Peyer's patch (tissue), 4 donors: ENCODE measurements at regions not wholly inside any gene's neighbourhood (a gene's known extent, or its start where the extent isn't known, plus 50 kb on each side); places are given as distances from the start of the nearest gene placed in this dataset.

ENCODE experiments used
- DNase-seq, 3 donors: peaks; one replicate each; pipeline ENCODE4 v3.0.0-alpha.2; 2017 to 2019
- H3K27ac ChIP-seq, 4 donors: fragments of 200-600 bp; sonication (generic); one replicate each; pipeline ENCODE4 v1.5.1; 2016 to 2019
- H3K27me3 ChIP-seq, 2 donors: fragments of 200-600 bp; sonication (generic); one replicate each; pipeline ENCODE4 v1.5.1; 2019
- H3K36me3 ChIP-seq, 3 donors: fragments of 200-600 bp; sonication (generic); one replicate each; pipeline ENCODE4 v1.5.1; 2016 to 2019
- H3K4me1 ChIP-seq, 4 donors: fragments of 200-600 bp; sonication (generic); one replicate each; pipeline ENCODE4 v1.5.1; 2016 to 2019
- H3K4me3 ChIP-seq, 4 donors: fragments of 200-600 bp; sonication (generic); 1 replicate in 3 of 4; 2 replicates in 1 of 4; pipeline ENCODE4 v1.5.1; 2016 to 2019; ENCODE audit warnings: mild to moderate bottlenecking in 1 of 4
- H3K9me3 ChIP-seq, 4 donors: fragments of 200-600 bp; sonication (generic); one replicate each; pipeline ENCODE4 v1.5.1; 2016 to 2019; ENCODE audit warnings: mild to moderate bottlenecking in 1 of 4
- POLR2A ChIP-seq, 2 donors: fragments of 450-650 bp; IDR thresholded peaks; one replicate each; pipeline ENCODE4 v1.5.1; 2017; ENCODE audit warnings: antibody characterized with exemption in 2 of 2, mild to moderate bottlenecking in 2 of 2, moderate library complexity in 2 of 2
- TF ChIP-seq, protein P1 (sequence below), 6 experiments: fragments of 450-650 bp in 4 of 6; fragments of 200-600 bp in 2 of 6; sonication (generic) in 1 of 6; IDR thresholded peaks; one replicate each; pipeline ENCODE4 v1.5.1; 2017 to 2019; ENCODE audit warnings: antibody characterized with exemption in 6 of 6, mild to moderate bottlenecking in 3 of 6, moderate library complexity in 1 of 6

DNA sequence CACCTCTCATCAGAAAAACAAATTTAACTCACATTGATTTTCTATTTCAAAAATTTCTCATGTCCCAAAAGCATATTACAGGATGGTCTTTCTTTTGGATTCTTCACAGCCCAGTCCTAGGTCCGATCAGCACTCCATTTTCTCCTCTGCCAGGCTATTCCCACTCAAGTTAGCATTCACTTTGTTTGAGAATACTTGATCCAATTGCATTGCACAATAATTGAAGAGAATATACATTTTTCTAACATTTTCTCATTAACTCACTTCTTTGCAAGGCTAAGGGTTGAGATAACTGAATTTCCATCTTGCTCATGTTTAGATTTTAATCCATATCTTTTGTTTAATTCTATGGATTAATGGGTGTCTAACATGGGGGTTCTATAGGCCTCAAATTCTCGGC lies 716.1 kb downstream of the QKI start:
- Histone ChIP-seq H3K27me3 (no peaks in the 10 kb centered on the region), H3K9me3 (peaks cover 0 to 8% (median 0%) of the 10 kb centered on the region in 4 donors), H3K36me3 (no peaks in the 10 kb centered on the region), H3K4me3 (no peak overlapping the region), H3K4me1 (no peaks in the 10 kb centered on the region), H3K27ac (no peak overlapping the region)
- TF ChIP-seq, protein P1, sequence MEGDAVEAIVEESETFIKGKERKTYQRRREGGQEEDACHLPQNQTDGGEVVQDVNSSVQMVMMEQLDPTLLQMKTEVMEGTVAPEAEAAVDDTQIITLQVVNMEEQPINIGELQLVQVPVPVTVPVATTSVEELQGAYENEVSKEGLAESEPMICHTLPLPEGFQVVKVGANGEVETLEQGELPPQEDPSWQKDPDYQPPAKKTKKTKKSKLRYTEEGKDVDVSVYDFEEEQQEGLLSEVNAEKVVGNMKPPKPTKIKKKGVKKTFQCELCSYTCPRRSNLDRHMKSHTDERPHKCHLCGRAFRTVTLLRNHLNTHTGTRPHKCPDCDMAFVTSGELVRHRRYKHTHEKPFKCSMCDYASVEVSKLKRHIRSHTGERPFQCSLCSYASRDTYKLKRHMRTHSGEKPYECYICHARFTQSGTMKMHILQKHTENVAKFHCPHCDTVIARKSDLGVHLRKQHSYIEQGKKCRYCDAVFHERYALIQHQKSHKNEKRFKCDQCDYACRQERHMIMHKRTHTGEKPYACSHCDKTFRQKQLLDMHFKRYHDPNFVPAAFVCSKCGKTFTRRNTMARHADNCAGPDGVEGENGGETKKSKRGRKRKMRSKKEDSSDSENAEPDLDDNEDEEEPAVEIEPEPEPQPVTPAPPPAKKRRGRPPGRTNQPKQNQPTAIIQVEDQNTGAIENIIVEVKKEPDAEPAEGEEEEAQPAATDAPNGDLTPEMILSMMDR (IDR thresholded peaks at IDR 0.05) = no peak
- TF ChIP-seq POLR2A (IDR thresholded peaks at IDR 0.05) = no peak
- DNase-seq = no peak

DNA sequence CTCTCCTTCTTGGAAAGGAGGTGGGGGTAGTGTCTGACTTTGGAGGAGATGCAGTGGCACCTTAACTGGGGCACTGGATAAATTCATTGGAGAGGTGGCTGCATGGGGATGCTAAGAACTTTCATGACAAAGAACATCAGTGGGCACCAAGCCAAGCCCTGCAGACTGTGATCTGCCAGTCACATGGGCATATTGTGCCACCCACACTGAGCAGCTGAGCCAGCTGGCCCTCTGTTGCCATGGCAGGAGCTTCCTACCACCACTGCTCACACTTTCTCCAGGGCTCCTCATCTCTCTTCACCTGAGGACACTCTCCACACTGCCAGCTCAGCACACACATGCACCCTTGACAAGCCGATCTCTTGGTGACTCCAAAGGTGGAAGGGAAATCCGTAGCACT lies 715.6 kb downstream of the QKI start:
- no peak overlapping the region for H3K4me3 ChIP-seq
- no peak for DNase-seq
- no peaks in the 10 kb centered on the region for H3K36me3 ChIP-seq
- no peaks in the 10 kb centered on the region for H3K4me1 ChIP-seq
- H3K27ac ChIP-seq = no peak overlapping the region
- TF ChIP-seq, protein P1 (IDR thresholded peaks at IDR 0.05) = no peak
- TF ChIP-seq POLR2A (IDR thresholded peaks at IDR 0.05) = no peak
- H3K27me3 ChIP-seq = no peaks in the 10 kb centered on the region
- H3K9me3 ChIP-seq = peaks cover 0 to 6% (median 0%) of the 10 kb centered on the region in 4 donors

- H3K36me3 ChIP-seq = no peaks in the 10 kb centered on the region
- no peak overlapping the region for H3K4me3 ChIP-seq
- no peak for DNase-seq
- TF ChIP-seq, protein P1 (IDR thresholded peaks at IDR 0.05) = no peak
- TF ChIP-seq POLR2A (IDR thresholded peaks at IDR 0.05) = no peak
- no peaks in the 10 kb centered on the region for H3K27me3 ChIP-seq
- no peak overlapping the region for H3K27ac ChIP-seq
- H3K4me1 ChIP-seq = no peaks in the 10 kb centered on the region
- H3K9me3 ChIP-seq = peaks cover 0 to 3% (median 0%) of the 10 kb centered on the region in 4 donors
Measured at GRCh38 chr6:164129218-164129617, 714.7 kb downstream of the QKI start.

- TF ChIP-seq, protein P1 (IDR thresholded peaks at IDR 0.05) = no peak
- TF ChIP-seq POLR2A (IDR thresholded peaks at IDR 0.05) = no peak
- no peak for DNase-seq
- no peak overlapping the region for H3K4me3 ChIP-seq
- H3K36me3 ChIP-seq = no peaks in the 10 kb centered on the region
- no peaks in the 10 kb centered on the region for H3K27me3 ChIP-seq
- no peaks in the 10 kb centered on the region for H3K4me1 ChIP-seq
- H3K27ac ChIP-seq = no peak overlapping the region
- peaks cover 0 to under 1% (median 0%) of the 10 kb centered on the region in 4 donors for H3K9me3 ChIP-seq
Measured at GRCh38 chr6:164128101-164128500, 713.6 kb downstream of the QKI start.

DNA sequence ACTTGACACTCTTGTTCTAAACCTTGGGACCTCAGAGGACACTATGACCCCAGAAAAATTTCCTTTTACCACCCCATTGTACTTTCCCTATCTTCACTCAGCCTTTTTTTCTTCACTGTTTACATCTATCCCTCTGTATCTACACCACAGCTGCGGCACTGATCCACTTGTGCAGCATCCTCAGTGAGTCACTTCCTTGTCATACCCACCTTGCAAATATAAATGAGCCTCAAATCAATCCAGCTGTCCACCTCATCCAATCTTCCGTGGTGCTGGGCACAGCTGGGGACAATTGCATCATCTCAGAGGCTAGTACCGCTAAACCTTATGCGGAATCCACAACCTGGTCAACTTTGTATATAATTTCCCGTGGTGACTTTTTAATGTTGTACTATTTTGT lies 710.5 kb downstream of the QKI start:
- Histone ChIP-seq H3K4me1 (no peaks in the 10 kb centered on the region), H3K27ac (no peak overlapping the region), H3K9me3 (no peaks in the 10 kb centered on the region), H3K36me3 (no peaks in the 10 kb centered on the region), H3K27me3 (no peaks in the 10 kb centered on the region), H3K4me3 (no peak overlapping the region)
- no peak for TF ChIP-seq POLR2A (IDR thresholded peaks at IDR 0.05)
- TF ChIP-seq, protein P1 (IDR thresholded peaks at IDR 0.05) = no peak
- DNase-seq = no peak

GRCh38 chr6:164124473-164124872 lies 710.0 kb downstream of the QKI start:
- Histone ChIP-seq H3K9me3 (no peaks in the 10 kb centered on the region), H3K27ac (no peak overlapping the region), H3K4me3 (no peak overlapping the region), H3K27me3 (no peaks in the 10 kb centered on the region), H3K4me1 (no peaks in the 10 kb centered on the region), H3K36me3 (no peaks in the 10 kb centered on the region)
- TF ChIP-seq, protein P1 (IDR thresholded peaks at IDR 0.05) = no peak
- no peak for TF ChIP-seq POLR2A (IDR thresholded peaks at IDR 0.05)
- no peak for DNase-seq
